Breast epithelium (tissue), 3 donors: ENCODE measurements at regions not wholly inside any gene's neighbourhood (a gene's known extent, or its start where the extent isn't known, plus 50 kb on each side); places are given as distances from the start of the nearest gene placed in this dataset.

Source experiments
- POLR2A ChIP-seq: fragments of 450-650 bp; IDR thresholded peaks from one replicate; pipeline ENCODE4 v1.6.1; 2016; ENCODE audit warnings: antibody characterized with exemption, mild to moderate bottlenecking, moderate library complexity
- POLR2AphosphoS5 ChIP-seq, 3 donors: sonication (generic); formaldehyde crosslinking; IDR thresholded peaks; one replicate each; pipeline ENCODE4 v1.6.1; 2017; ENCODE audit warnings: antibody characterized with exemption in 3 of 3
- TF ChIP-seq, protein P1 (sequence below), 3 donors: fragments of 450-650 bp; IDR thresholded peaks; one replicate each; pipeline ENCODE4 v1.5.1; 2016 to 2017; ENCODE audit warnings: antibody characterized with exemption in 3 of 3, mild to moderate bottlenecking in 3 of 3, moderate library complexity in 3 of 3

GRCh38 chr1:19569786-19570185 lies 74.3 kb upstream of the NBL1 start:
- TF ChIP-seq, protein P1, sequence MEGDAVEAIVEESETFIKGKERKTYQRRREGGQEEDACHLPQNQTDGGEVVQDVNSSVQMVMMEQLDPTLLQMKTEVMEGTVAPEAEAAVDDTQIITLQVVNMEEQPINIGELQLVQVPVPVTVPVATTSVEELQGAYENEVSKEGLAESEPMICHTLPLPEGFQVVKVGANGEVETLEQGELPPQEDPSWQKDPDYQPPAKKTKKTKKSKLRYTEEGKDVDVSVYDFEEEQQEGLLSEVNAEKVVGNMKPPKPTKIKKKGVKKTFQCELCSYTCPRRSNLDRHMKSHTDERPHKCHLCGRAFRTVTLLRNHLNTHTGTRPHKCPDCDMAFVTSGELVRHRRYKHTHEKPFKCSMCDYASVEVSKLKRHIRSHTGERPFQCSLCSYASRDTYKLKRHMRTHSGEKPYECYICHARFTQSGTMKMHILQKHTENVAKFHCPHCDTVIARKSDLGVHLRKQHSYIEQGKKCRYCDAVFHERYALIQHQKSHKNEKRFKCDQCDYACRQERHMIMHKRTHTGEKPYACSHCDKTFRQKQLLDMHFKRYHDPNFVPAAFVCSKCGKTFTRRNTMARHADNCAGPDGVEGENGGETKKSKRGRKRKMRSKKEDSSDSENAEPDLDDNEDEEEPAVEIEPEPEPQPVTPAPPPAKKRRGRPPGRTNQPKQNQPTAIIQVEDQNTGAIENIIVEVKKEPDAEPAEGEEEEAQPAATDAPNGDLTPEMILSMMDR (IDR thresholded peaks at IDR 0.05) = no peak
- TF ChIP-seq POLR2AphosphoS5 (IDR thresholded peaks at IDR 0.05) (no peak), POLR2A (no peak)
